ENCODE measurements at regions not wholly inside any gene's neighbourhood (a gene's known extent, or its start where the extent isn't known, plus 50 kb on each side); places are given as distances from the start of the nearest gene placed in this dataset.
"Not testable (repeated sequence)": the region's sequence is repeated elsewhere in the genome, so short reads cannot be mapped to it uniquely, and the experiment has no call there.

DNA sequence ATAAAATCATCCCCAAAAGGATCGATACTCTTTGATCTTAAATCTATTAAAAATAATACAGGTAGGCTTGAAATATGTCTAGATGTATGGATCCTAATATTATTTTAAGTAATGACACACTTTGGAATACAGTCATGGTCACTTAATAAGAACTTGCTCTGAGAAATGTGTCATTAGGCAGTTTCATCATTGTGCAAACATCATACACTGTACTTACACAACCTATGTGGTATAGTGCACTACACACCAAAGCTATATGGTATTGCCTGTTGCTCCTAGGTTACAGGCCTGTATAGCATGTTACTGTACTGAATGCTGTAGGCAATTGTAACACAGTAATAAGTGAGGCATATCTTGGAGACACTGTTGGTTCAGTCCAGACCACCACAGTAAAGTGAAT, 307.1 kb downstream of the RAP2B start:
- ATAC-seq (ENCODE audit: low read depth) (no peak), DNase-seq (no peak)
- H3K27ac Mint-ChIP-seq, result no peak overlapping the region
- H3K9me3 Mint-ChIP-seq, result no peaks in the 10 kb centered on the region
- POLR2A ChIA-PET, result no interaction called here
- H3K4me3 Mint-ChIP-seq, result no peak overlapping the region
- CTCF ChIA-PET, result no interaction called here
- TF ChIP-seq, protein P1, sequence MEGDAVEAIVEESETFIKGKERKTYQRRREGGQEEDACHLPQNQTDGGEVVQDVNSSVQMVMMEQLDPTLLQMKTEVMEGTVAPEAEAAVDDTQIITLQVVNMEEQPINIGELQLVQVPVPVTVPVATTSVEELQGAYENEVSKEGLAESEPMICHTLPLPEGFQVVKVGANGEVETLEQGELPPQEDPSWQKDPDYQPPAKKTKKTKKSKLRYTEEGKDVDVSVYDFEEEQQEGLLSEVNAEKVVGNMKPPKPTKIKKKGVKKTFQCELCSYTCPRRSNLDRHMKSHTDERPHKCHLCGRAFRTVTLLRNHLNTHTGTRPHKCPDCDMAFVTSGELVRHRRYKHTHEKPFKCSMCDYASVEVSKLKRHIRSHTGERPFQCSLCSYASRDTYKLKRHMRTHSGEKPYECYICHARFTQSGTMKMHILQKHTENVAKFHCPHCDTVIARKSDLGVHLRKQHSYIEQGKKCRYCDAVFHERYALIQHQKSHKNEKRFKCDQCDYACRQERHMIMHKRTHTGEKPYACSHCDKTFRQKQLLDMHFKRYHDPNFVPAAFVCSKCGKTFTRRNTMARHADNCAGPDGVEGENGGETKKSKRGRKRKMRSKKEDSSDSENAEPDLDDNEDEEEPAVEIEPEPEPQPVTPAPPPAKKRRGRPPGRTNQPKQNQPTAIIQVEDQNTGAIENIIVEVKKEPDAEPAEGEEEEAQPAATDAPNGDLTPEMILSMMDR (IDR thresholded peaks at IDR 0.05), result no peak
- intact Hi-C loops (cut with micrococcal nuclease), result no loop called here
- peaks cover 4% of the 10 kb centered on the region for H3K4me1 Mint-ChIP-seq
- no peaks in the 10 kb centered on the region for H3K36me3 Mint-ChIP-seq (ENCODE audit: low read depth)
- no peaks in the 10 kb centered on the region for H3K27me3 Mint-ChIP-seq

DNA sequence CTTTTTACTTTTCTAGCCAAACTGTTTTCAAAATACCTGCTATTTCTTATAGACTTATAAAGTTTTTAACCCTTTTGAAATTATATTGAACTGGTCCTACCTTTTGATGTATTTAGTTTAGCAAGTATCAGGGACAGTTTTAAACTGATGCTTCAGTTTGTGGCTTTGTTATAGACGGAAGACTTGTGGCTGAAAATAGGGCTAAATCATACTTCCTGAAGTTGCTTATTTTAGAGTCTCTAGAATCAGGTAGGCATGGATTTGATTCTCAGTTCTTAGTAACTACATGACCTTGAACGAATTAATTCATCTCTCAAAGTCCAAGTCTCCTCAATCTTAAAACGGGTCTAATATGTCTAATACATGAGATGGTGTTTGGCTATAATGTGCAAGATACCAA, 322.8 kb downstream of the RAP2B start:
- TF ChIP-seq, protein P1 (IDR thresholded peaks at IDR 0.05), result no peak
- Mint-ChIP-seq H3K4me3 (no peak overlapping the region), H3K27ac (no peak overlapping the region), H3K36me3 (ENCODE audit: low read depth) (no peaks in the 10 kb centered on the region), H3K9me3 (no peaks in the 10 kb centered on the region), H3K27me3 (peaks cover 3% of the 10 kb centered on the region), H3K4me1 (no peaks in the 10 kb centered on the region)
- ChIA-PET CTCF (no interaction called here), POLR2A (no interaction called here)
- no peak for ATAC-seq (ENCODE audit: low read depth)
- intact Hi-C loops (cut with micrococcal nuclease), result no loop called here
- DNase-seq, result no peak

DNA sequence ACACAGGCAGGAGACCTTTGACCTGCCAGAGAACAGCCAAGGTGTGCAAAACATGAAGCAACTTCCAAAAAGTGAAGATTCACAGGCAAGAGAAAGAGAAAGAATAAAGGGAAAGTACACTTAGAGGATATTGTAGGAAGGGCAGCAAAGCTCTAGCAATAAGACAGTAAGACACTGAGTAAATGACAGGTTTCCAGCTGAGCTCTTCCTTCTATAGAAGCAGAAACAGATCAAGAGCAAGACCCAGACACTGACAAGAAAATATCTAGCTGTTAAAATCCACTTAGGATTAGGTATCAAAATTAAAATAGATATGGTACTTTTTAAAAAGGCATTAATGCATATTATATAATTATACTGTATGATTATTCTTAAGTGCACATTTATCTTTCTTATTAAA, 333.4 kb downstream of the RAP2B start:
- H3K27ac Mint-ChIP-seq, result no peak overlapping the region
- H3K9me3 Mint-ChIP-seq, result no peaks in the 10 kb centered on the region
- no peaks in the 10 kb centered on the region for H3K36me3 Mint-ChIP-seq (ENCODE audit: low read depth)
- intact Hi-C loops (cut with micrococcal nuclease), result no loop called here
- no peaks in the 10 kb centered on the region for H3K27me3 Mint-ChIP-seq
- TF ChIP-seq, protein P1 (IDR thresholded peaks at IDR 0.05), result no peak
- CTCF ChIA-PET, result no interaction called here
- no peaks in the 10 kb centered on the region for H3K4me1 Mint-ChIP-seq
- DNase-seq (no peak), ATAC-seq (ENCODE audit: low read depth) (no peak)
- POLR2A ChIA-PET, result no interaction called here
- H3K4me3 Mint-ChIP-seq, result no peak overlapping the region

DNA sequence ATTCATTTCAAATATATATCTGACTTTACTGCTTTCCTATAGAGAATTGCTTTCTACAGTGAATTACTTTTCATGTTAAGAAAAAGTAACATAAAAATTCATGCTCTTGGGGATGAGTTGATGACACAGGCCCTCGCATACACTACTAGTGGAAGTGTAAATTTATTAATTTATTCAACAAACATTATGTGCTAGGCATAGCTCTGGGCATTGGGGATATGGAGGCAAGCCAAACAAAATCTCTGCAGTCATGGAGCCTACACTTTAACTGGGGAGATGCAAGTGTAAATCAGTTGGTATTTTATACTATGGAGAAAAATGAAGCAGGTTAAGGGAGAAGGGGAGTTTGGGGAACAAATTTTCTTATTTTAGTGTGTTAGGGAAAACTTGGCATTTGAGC, 340.7 kb downstream of the RAP2B start:
- POLR2A ChIA-PET, result no interaction called here
- TF ChIP-seq, protein P1 (IDR thresholded peaks at IDR 0.05), result no peak
- Mint-ChIP-seq H3K9me3 (no peaks in the 10 kb centered on the region), H3K36me3 (ENCODE audit: low read depth) (no peaks in the 10 kb centered on the region), H3K4me3 (no peak overlapping the region), H3K4me1 (no peaks in the 10 kb centered on the region), H3K27ac (no peak overlapping the region), H3K27me3 (no peaks in the 10 kb centered on the region)
- DNase-seq (no peak), ATAC-seq (ENCODE audit: low read depth) (no peak)
- CTCF ChIA-PET, result no interaction called here
- intact Hi-C loops (cut with micrococcal nuclease), result no loop called here

DNA sequence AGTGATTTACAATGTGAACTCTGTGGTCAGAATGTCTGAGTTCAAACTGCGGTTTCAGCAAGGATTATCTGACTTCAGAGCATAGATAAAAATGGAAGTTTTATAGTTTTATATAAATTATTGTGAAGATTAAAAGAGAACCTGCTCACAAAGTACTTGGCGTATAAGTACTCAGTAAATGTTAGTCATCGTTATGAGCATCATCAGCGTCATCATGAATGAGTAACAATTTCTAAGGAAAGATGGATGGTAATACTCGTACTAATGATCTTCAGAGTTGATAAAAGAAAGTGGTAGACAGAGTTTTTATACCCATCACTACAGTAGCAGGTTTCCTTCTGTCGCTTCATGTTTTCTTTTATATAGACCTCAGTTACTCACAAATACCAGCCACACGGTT, 341.8 kb downstream of the RAP2B start:
- Mint-ChIP-seq H3K9me3 (no peaks in the 10 kb centered on the region), H3K27ac (no peak overlapping the region), H3K4me3 (no peak overlapping the region), H3K4me1 (no peaks in the 10 kb centered on the region), H3K27me3 (no peaks in the 10 kb centered on the region), H3K36me3 (ENCODE audit: low read depth) (no peaks in the 10 kb centered on the region)
- DNase-seq (no peak), ATAC-seq (ENCODE audit: low read depth) (no peak)
- TF ChIP-seq, protein P1 (IDR thresholded peaks at IDR 0.05), result no peak
- intact Hi-C loops (cut with micrococcal nuclease), result no loop called here
- POLR2A ChIA-PET, result no interaction called here
- CTCF ChIA-PET, result no interaction called here

DNA sequence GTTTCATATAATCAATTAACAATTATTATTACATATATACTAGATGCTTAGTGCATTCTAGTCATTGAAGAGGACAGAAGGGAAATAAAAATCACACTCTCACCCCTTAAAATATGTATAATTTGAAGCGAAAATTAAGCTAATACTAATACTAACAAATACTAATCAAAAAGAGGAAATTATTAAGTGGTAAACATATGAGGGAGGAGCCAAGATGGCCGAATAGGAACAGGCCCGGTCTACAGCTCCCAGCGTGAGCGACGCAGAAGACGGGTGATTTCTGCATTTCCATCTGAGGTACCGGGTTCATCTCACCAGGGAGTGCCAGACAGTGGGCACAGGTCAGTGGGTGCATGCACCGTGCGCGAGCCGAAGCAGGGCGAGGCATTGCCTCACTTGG, 344.2 kb downstream of the RAP2B start:
- H3K4me1 Mint-ChIP-seq; H3K4me3 Mint-ChIP-seq; intact Hi-C loops (cut with micrococcal nuclease); H3K36me3 Mint-ChIP-seq (ENCODE audit: low read depth); CTCF ChIA-PET; H3K9me3 Mint-ChIP-seq; ATAC-seq (ENCODE audit: low read depth); POLR2A ChIA-PET; H3K27ac Mint-ChIP-seq; DNase-seq; H3K27me3 Mint-ChIP-seq: not testable (repeated sequence)

DNA sequence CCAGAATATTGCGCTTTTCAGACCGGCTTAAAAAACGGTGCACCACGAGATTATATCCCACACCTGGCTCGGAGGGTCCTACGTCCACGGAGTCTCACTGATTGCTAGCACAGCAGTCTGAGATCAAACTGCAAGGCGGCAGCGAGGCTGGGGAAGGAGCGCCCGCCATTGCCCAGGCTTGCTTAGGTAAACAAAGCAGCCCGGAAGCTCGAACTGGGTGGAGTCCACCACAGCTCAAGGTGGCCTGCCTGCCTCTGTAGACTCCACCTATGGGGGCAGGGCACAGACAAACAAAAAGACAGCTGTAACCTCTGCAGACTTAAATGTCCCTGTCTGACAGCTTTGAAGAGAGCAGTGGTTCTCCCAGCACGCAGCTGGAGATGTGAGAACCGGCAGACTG, 344.7 kb downstream of the RAP2B start:
- CTCF ChIA-PET; H3K4me1 Mint-ChIP-seq; H3K27me3 Mint-ChIP-seq; ATAC-seq (ENCODE audit: low read depth); DNase-seq; H3K4me3 Mint-ChIP-seq; intact Hi-C loops (cut with micrococcal nuclease); H3K27ac Mint-ChIP-seq; H3K9me3 Mint-ChIP-seq; H3K36me3 Mint-ChIP-seq (ENCODE audit: low read depth); POLR2A ChIA-PET: not testable (repeated sequence)
